ENCODE measurements at regions not wholly inside any gene's neighbourhood (a gene's known extent, or its start where the extent isn't known, plus 50 kb on each side); places are given as distances from the start of the nearest gene placed in this dataset.

GRCh38 chr2:88334418-88334817, 118.1 kb downstream of the FOXI3 start:
- H3K36me3 ChIP-seq (ENCODE audit: insufficient read depth, low read length) = no peaks in the 10 kb centered on the region
- no peak overlapping the region for H3K9ac ChIP-seq (ENCODE audit: insufficient read length)
- H3K27ac ChIP-seq = no peak overlapping the region
- no peak for TF ChIP-seq FOXP2 (optimal IDR thresholded peaks at IDR 0.05; ENCODE audit: control extremely low read depth, extremely low read length, insufficient read depth)
- TF ChIP-seq EZH2 (IDR thresholded peaks at IDR 0.05) = no peak
- no peak for TF ChIP-seq POLR2AphosphoS5 (IDR thresholded peaks at IDR 0.05; ENCODE audit: borderline replicate concordance, low read depth, low read length)
- DNase-seq (ENCODE audit: low read depth, low spot score) = no peak
- no peaks in the 10 kb centered on the region for H3K9me3 ChIP-seq (ENCODE audit: low read depth, low read length)
- H3K4me3 ChIP-seq = no peak overlapping the region

- TF ChIP-seq POLR2AphosphoS5 (IDR thresholded peaks at IDR 0.05; ENCODE audit: borderline replicate concordance, low read depth, low read length) (no peak), EZH2 (IDR thresholded peaks at IDR 0.05) (no peak), FOXP2 (optimal IDR thresholded peaks at IDR 0.05; ENCODE audit: control extremely low read depth, extremely low read length, insufficient read depth) (no peak)
- H3K9ac ChIP-seq (ENCODE audit: insufficient read length) = no peak overlapping the region
- DNase-seq (ENCODE audit: low read depth, low spot score) = no peak
- no peaks in the 10 kb centered on the region for H3K9me3 ChIP-seq (ENCODE audit: low read depth, low read length)
- no peak overlapping the region for H3K4me3 ChIP-seq
- H3K27ac ChIP-seq = no peak overlapping the region
- no peaks in the 10 kb centered on the region for H3K36me3 ChIP-seq (ENCODE audit: insufficient read depth, low read length)
Measured at GRCh38 chr2:88331239-88331638, 121.3 kb downstream of the FOXI3 start.

- H3K4me3 ChIP-seq = no peak overlapping the region
- TF ChIP-seq EZH2 (IDR thresholded peaks at IDR 0.05) (no peak), FOXP2 (optimal IDR thresholded peaks at IDR 0.05; ENCODE audit: control extremely low read depth, extremely low read length, insufficient read depth) (no peak), POLR2AphosphoS5 (IDR thresholded peaks at IDR 0.05; ENCODE audit: borderline replicate concordance, low read depth, low read length) (no peak)
- no peak for DNase-seq (ENCODE audit: low read depth, low spot score)
- no peaks in the 10 kb centered on the region for H3K36me3 ChIP-seq (ENCODE audit: insufficient read depth, low read length)
- no peak overlapping the region for H3K9ac ChIP-seq (ENCODE audit: insufficient read length)
- no peak overlapping the region for H3K27ac ChIP-seq
- H3K9me3 ChIP-seq (ENCODE audit: low read depth, low read length) = no peaks in the 10 kb centered on the region
Measured at GRCh38 chr2:88329815-88330603, 122.5 kb downstream of the FOXI3 start.

- TF ChIP-seq FOXP2 (optimal IDR thresholded peaks at IDR 0.05; ENCODE audit: control extremely low read depth, extremely low read length, insufficient read depth) (no peak), EZH2 (IDR thresholded peaks at IDR 0.05) (no peak)
- Histone ChIP-seq H3K36me3 (ENCODE audit: insufficient read depth, low read length) (no peaks in the 10 kb centered on the region), H3K27ac (no peak overlapping the region), H3K9me3 (ENCODE audit: low read depth, low read length) (no peaks in the 10 kb centered on the region), H3K4me3 (no peak overlapping the region), H3K9ac (ENCODE audit: insufficient read length) (no peak overlapping the region)
- no peak for DNase-seq (ENCODE audit: low read depth, low spot score)
Measured at GRCh38 chr2:88321449-88322248, 130.8 kb downstream of the FOXI3 start.

- Histone ChIP-seq H3K27ac (no peak overlapping the region), H3K36me3 (ENCODE audit: insufficient read depth, low read length) (no peaks in the 10 kb centered on the region), H3K9me3 (ENCODE audit: low read depth, low read length) (no peaks in the 10 kb centered on the region), H3K4me3 (no peak overlapping the region), H3K9ac (ENCODE audit: insufficient read length) (no peak overlapping the region)
- TF ChIP-seq EZH2 (IDR thresholded peaks at IDR 0.05) (no peak), POLR2AphosphoS5 (IDR thresholded peaks at IDR 0.05; ENCODE audit: borderline replicate concordance, low read depth, low read length) (no peak), FOXP2 (optimal IDR thresholded peaks at IDR 0.05; ENCODE audit: control extremely low read depth, extremely low read length, insufficient read depth) (no peak)
- no peak for DNase-seq (ENCODE audit: low read depth, low spot score)
Measured at GRCh38 chr2:88320076-88320773, 132.3 kb downstream of the FOXI3 start.

- TF ChIP-seq EZH2 (IDR thresholded peaks at IDR 0.05) (no peak), POLR2AphosphoS5 (IDR thresholded peaks at IDR 0.05; ENCODE audit: borderline replicate concordance, low read depth, low read length) (no peak), FOXP2 (optimal IDR thresholded peaks at IDR 0.05; ENCODE audit: control extremely low read depth, extremely low read length, insufficient read depth) (no peak)
- no peak for DNase-seq (ENCODE audit: low read depth, low spot score)
- H3K9ac ChIP-seq (ENCODE audit: insufficient read length) = no peak overlapping the region
Measured at GRCh38 chr2:88318956-88319330, 133.6 kb downstream of the FOXI3 start.

GRCh38 chr2:88318071-88318955, 134.2 kb downstream of the FOXI3 start:
- no peak overlapping the region for H3K9ac ChIP-seq (ENCODE audit: insufficient read length)
- DNase-seq (ENCODE audit: low read depth, low spot score) = no peak
- H3K27ac ChIP-seq = no peak overlapping the region
- TF ChIP-seq FOXP2 (optimal IDR thresholded peaks at IDR 0.05; ENCODE audit: control extremely low read depth, extremely low read length, insufficient read depth) (no peak), POLR2AphosphoS5 (IDR thresholded peaks at IDR 0.05; ENCODE audit: borderline replicate concordance, low read depth, low read length) (no peak), EZH2 (IDR thresholded peaks at IDR 0.05) (no peak)
- H3K9me3 ChIP-seq (ENCODE audit: low read depth, low read length) = no peaks in the 10 kb centered on the region
- no peak overlapping the region for H3K4me3 ChIP-seq
- H3K36me3 ChIP-seq (ENCODE audit: insufficient read depth, low read length) = no peaks in the 10 kb centered on the region

More at GRCh38 chr2:88318956-88319330, 133.6 kb downstream of the FOXI3 start:
- no peaks in the 10 kb centered on the region for H3K9me3 ChIP-seq (ENCODE audit: low read depth, low read length)
- H3K27ac ChIP-seq = no peak overlapping the region
- H3K4me3 ChIP-seq = no peak overlapping the region
- no peaks in the 10 kb centered on the region for H3K36me3 ChIP-seq (ENCODE audit: insufficient read depth, low read length)

All from SK-N-MC (cell line).